GM08714 (cell line): ENCODE measurements at regions not wholly inside any gene's neighbourhood (a gene's known extent, or its start where the extent isn't known, plus 50 kb on each side); places are given as distances from the start of the nearest gene placed in this dataset.
A peak's percentile ranks its signal among the peaks of the same experiment; 100 is the strongest.

Experiments
- H3K4me3 ChIP-seq: fragments of 200-500 bp; sonication (Bioruptor generic); 2 replicates; pipeline ENCODE4 v1.5.1; 2014; ENCODE audit warnings: mild to moderate bottlenecking, low read length, inconsistent platforms
- ZNF274 ChIP-seq: IDR thresholded peaks from 2 replicates; pipeline ENCODE4 v1.6.1; 2012; ENCODE audit warnings: mild to moderate bottlenecking, low read depth, low read length

GRCh38 chr6:189676-190075 lies 102.6 kb upstream of the DUSP22 start:
- peak overlapping the region; percentile 1; the same call in 1 of the 2 replicates for H3K4me3 ChIP-seq
- TF ChIP-seq ZNF274: no peak

GRCh38 chr6:190596-191395 lies 101.5 kb upstream of the DUSP22 start:
- no peak for TF ChIP-seq ZNF274
- H3K4me3 ChIP-seq: no peak overlapping the region

- H3K4me3 ChIP-seq: no peak overlapping the region
- TF ChIP-seq ZNF274: no peak
Measured at GRCh38 chr6:191487-192312, 100.6 kb upstream of the DUSP22 start.

- TF ChIP-seq ZNF274: no peak
- H3K4me3 ChIP-seq: no peak overlapping the region
Measured at GRCh38 chr6:192313-192664, 100.0 kb upstream of the DUSP22 start.

GRCh38 chr6:193180-193579 lies 99.1 kb upstream of the DUSP22 start:
- no peak overlapping the region for H3K4me3 ChIP-seq
- TF ChIP-seq ZNF274: no peak

GRCh38 chr6:193773-194310 lies 98.4 kb upstream of the DUSP22 start:
- no peak for TF ChIP-seq ZNF274
- no peak overlapping the region for H3K4me3 ChIP-seq

GRCh38 chr6:195861-196360 lies 96.4 kb upstream of the DUSP22 start:
- TF ChIP-seq ZNF274: no peak
- H3K4me3 ChIP-seq: no peak overlapping the region

GRCh38 chr6:196543-196942 lies 95.7 kb upstream of the DUSP22 start:
- no peak for TF ChIP-seq ZNF274

GRCh38 chr6:203661-204060 lies 88.6 kb upstream of the DUSP22 start:
- TF ChIP-seq ZNF274: no peak
- H3K4me3 ChIP-seq: no peak overlapping the region

More at GRCh38 chr6:196543-196942, 95.7 kb upstream of the DUSP22 start:
- no peak overlapping the region for H3K4me3 ChIP-seq

GRCh38 chr6:206264-206663 lies 86.0 kb upstream of the DUSP22 start:
- no peak overlapping the region for H3K4me3 ChIP-seq
- TF ChIP-seq ZNF274: no peak

GRCh38 chr6:208364-208763 lies 83.9 kb upstream of the DUSP22 start:
- TF ChIP-seq ZNF274: no peak
- no peak overlapping the region for H3K4me3 ChIP-seq

- TF ChIP-seq ZNF274: no peak
- no peak overlapping the region for H3K4me3 ChIP-seq
Measured at GRCh38 chr6:208938-209337, 83.3 kb upstream of the DUSP22 start.

GRCh38 chr6:209432-210103 lies 82.7 kb upstream of the DUSP22 start:
- peak overlapping the region; percentile 6; the same call in 1 of the 2 replicates for H3K4me3 ChIP-seq
- TF ChIP-seq ZNF274: no peak

- H3K4me3 ChIP-seq: no peak overlapping the region; the same call in 1 of the 2 replicates
- TF ChIP-seq ZNF274: no peak
Measured at GRCh38 chr6:210104-210456, 82.2 kb upstream of the DUSP22 start.
